Activated T-helper 1 cell treated with anti-CD3 and anti-CD28 coated beads, Interleukin-12 subunit alpha, Interleukin-12 subunit beta, Interleukin-2, Interleukin-4 antibody, amounts not matched to agents 30 ng/mL and 10 ng/mL and 1 ng/mL, durations not matched to agents 14 hours and 24 hours and 36 hours (primary cell): ENCODE measurements at regions not wholly inside any gene's neighbourhood (a gene's known extent, or its start where the extent isn't known, plus 50 kb on each side); places are given as distances from the start of the nearest gene placed in this dataset.

Experiments
- DNase-seq: peaks from one replicate; pipeline ENCODE4 v3.0.0; 2021; ENCODE audit warnings: low spot score
- H3K27ac Mint-ChIP-seq: one replicate; pipeline ENCODE4 v1.8.0; 2021; ENCODE audit warnings: mild to moderate bottlenecking, mixed read lengths
- H3K27me3 Mint-ChIP-seq: one replicate; pipeline ENCODE4 v1.8.0; 2022; ENCODE audit warnings: mild to moderate bottlenecking, moderate library complexity, mixed read lengths; ENCODE audit not compliant: insufficient read depth
- H3K36me3 Mint-ChIP-seq: one replicate; pipeline ENCODE4 v1.8.0; 2021; ENCODE audit warnings: low read depth, mixed read lengths
- H3K4me1 Mint-ChIP-seq: one replicate; pipeline ENCODE4 v1.8.0; 2021; ENCODE audit warnings: low read depth, mixed read lengths
- H3K4me3 Mint-ChIP-seq: one replicate; pipeline ENCODE4 v1.8.0; 2021; ENCODE audit warnings: mild to moderate bottlenecking, moderate library complexity, mixed read lengths
- H3K9me3 Mint-ChIP-seq: one replicate; pipeline ENCODE4 v1.8.0; 2021; ENCODE audit warnings: mixed read lengths
- intact Hi-C: fragments of 100-400 bp; cut with micrococcal nuclease; formaldehyde crosslinking; loops from one replicate; pipeline ENCODE4 v1.15.1; 2024

- intact Hi-C loops = no loop called here
- no peak overlapping the region for H3K4me3 Mint-ChIP-seq
- H3K9me3 Mint-ChIP-seq = peaks cover 4% of the 10 kb centered on the region
- no peaks in the 10 kb centered on the region for H3K36me3 Mint-ChIP-seq
- no peak for DNase-seq
- no peaks in the 10 kb centered on the region for H3K4me1 Mint-ChIP-seq
- H3K27ac Mint-ChIP-seq = no peak overlapping the region
- peaks cover 2% of the 10 kb centered on the region for H3K27me3 Mint-ChIP-seq
These were observed 733.9 kb upstream of the ARGLU1 start for GRCh38 chr13:107301724-107302374.

GRCh38 chr13:107299717-107300116 is 731.8 kb upstream of the ARGLU1 start:
- no peak overlapping the region for H3K27ac Mint-ChIP-seq
- H3K4me1 Mint-ChIP-seq = no peaks in the 10 kb centered on the region
- DNase-seq = no peak
- no peak overlapping the region for H3K4me3 Mint-ChIP-seq
- H3K9me3 Mint-ChIP-seq = peaks cover 5% of the 10 kb centered on the region
- no peaks in the 10 kb centered on the region for H3K36me3 Mint-ChIP-seq
- intact Hi-C loops = no loop called here
- peaks cover 2% of the 10 kb centered on the region for H3K27me3 Mint-ChIP-seq

GRCh38 chr13:107296804-107297203 is 728.9 kb upstream of the ARGLU1 start:
- no peak for DNase-seq
- no peaks in the 10 kb centered on the region for H3K36me3 Mint-ChIP-seq
- no peaks in the 10 kb centered on the region for H3K4me1 Mint-ChIP-seq
- no peak overlapping the region for H3K27ac Mint-ChIP-seq
- H3K4me3 Mint-ChIP-seq = no peak overlapping the region
- H3K27me3 Mint-ChIP-seq = peaks cover 2% of the 10 kb centered on the region
- peaks cover 6% of the 10 kb centered on the region for H3K9me3 Mint-ChIP-seq
- intact Hi-C loops = no loop called here

- Mint-ChIP-seq H3K4me3 (no peak overlapping the region), H3K9me3 (peaks cover 6% of the 10 kb centered on the region), H3K27ac (no peak overlapping the region), H3K27me3 (peaks cover 2% of the 10 kb centered on the region), H3K4me1 (no peaks in the 10 kb centered on the region), H3K36me3 (no peaks in the 10 kb centered on the region)
- no peak for DNase-seq
- intact Hi-C loops = no loop called here
These were observed 727.6 kb upstream of the ARGLU1 start for GRCh38 chr13:107295416-107296140.

- DNase-seq = no peak
- Mint-ChIP-seq H3K27ac (no peak overlapping the region), H3K36me3 (no peaks in the 10 kb centered on the region), H3K9me3 (peaks cover 6% of the 10 kb centered on the region), H3K4me1 (no peaks in the 10 kb centered on the region), H3K4me3 (no peak overlapping the region), H3K27me3 (peaks cover 1% of the 10 kb centered on the region)
- intact Hi-C loops = no loop called here
These were observed 726.0 kb upstream of the ARGLU1 start for GRCh38 chr13:107293924-107294323.

- Mint-ChIP-seq H3K4me1 (no peaks in the 10 kb centered on the region), H3K9me3 (peaks cover 6% of the 10 kb centered on the region), H3K27ac (no peak overlapping the region), H3K4me3 (no peak overlapping the region), H3K36me3 (no peaks in the 10 kb centered on the region), H3K27me3 (no peaks in the 10 kb centered on the region)
- DNase-seq = no peak
- intact Hi-C loops = no loop called here
These were observed 723.9 kb upstream of the ARGLU1 start for GRCh38 chr13:107291875-107292274.

GRCh38 chr13:107289540-107289939 is 721.6 kb upstream of the ARGLU1 start:
- H3K36me3 Mint-ChIP-seq = no peaks in the 10 kb centered on the region
- no peak overlapping the region for H3K4me3 Mint-ChIP-seq
- H3K4me1 Mint-ChIP-seq = no peaks in the 10 kb centered on the region
- H3K9me3 Mint-ChIP-seq = no peaks in the 10 kb centered on the region
- no peak for DNase-seq
- no peak overlapping the region for H3K27ac Mint-ChIP-seq
- intact Hi-C loops = no loop called here
- no peaks in the 10 kb centered on the region for H3K27me3 Mint-ChIP-seq

- Mint-ChIP-seq H3K9me3 (no peaks in the 10 kb centered on the region), H3K4me1 (no peaks in the 10 kb centered on the region), H3K27me3 (no peaks in the 10 kb centered on the region), H3K4me3 (no peak overlapping the region), H3K27ac (no peak overlapping the region), H3K36me3 (no peaks in the 10 kb centered on the region)
- DNase-seq = no peak
- intact Hi-C loops = no loop called here
These were observed 716.2 kb upstream of the ARGLU1 start for GRCh38 chr13:107284173-107284572.

GRCh38 chr13:107277911-107278310 is 710.0 kb upstream of the ARGLU1 start:
- H3K27ac Mint-ChIP-seq = no peak overlapping the region
- H3K4me3 Mint-ChIP-seq = no peak overlapping the region
- no peaks in the 10 kb centered on the region for H3K4me1 Mint-ChIP-seq
- no peaks in the 10 kb centered on the region for H3K27me3 Mint-ChIP-seq
- no peaks in the 10 kb centered on the region for H3K36me3 Mint-ChIP-seq
- no peaks in the 10 kb centered on the region for H3K9me3 Mint-ChIP-seq
- no peak for DNase-seq
- intact Hi-C loops = no loop called here

GRCh38 chr13:107276936-107277335 is 709.0 kb upstream of the ARGLU1 start:
- no peaks in the 10 kb centered on the region for H3K4me1 Mint-ChIP-seq
- H3K27ac Mint-ChIP-seq = no peak overlapping the region
- no peak for DNase-seq
- H3K4me3 Mint-ChIP-seq = no peak overlapping the region
- H3K9me3 Mint-ChIP-seq = no peaks in the 10 kb centered on the region
- no peaks in the 10 kb centered on the region for H3K27me3 Mint-ChIP-seq
- intact Hi-C loops = no loop called here
- no peaks in the 10 kb centered on the region for H3K36me3 Mint-ChIP-seq

GRCh38 chr13:107275945-107276614 is 708.1 kb upstream of the ARGLU1 start:
- Mint-ChIP-seq H3K27ac (no peak overlapping the region), H3K9me3 (no peaks in the 10 kb centered on the region), H3K36me3 (no peaks in the 10 kb centered on the region), H3K27me3 (no peaks in the 10 kb centered on the region), H3K4me1 (no peaks in the 10 kb centered on the region), H3K4me3 (no peak overlapping the region)
- intact Hi-C loops = no loop called here
- no peak for DNase-seq

- Mint-ChIP-seq H3K36me3 (no peaks in the 10 kb centered on the region), H3K4me3 (no peak overlapping the region), H3K9me3 (no peaks in the 10 kb centered on the region), H3K27ac (no peak overlapping the region), H3K27me3 (no peaks in the 10 kb centered on the region), H3K4me1 (no peaks in the 10 kb centered on the region)
- intact Hi-C loops = no loop called here
- DNase-seq = no peak
These were observed 707.4 kb upstream of the ARGLU1 start for GRCh38 chr13:107275312-107275711.

- DNase-seq = no peak
- H3K36me3 Mint-ChIP-seq = no peaks in the 10 kb centered on the region
- no peaks in the 10 kb centered on the region for H3K27me3 Mint-ChIP-seq
- H3K4me3 Mint-ChIP-seq = no peak overlapping the region
- intact Hi-C loops = no loop called here
- peaks cover 5% of the 10 kb centered on the region for H3K9me3 Mint-ChIP-seq
- H3K4me1 Mint-ChIP-seq = no peaks in the 10 kb centered on the region
- H3K27ac Mint-ChIP-seq = no peak overlapping the region
These were observed 703.3 kb upstream of the ARGLU1 start for GRCh38 chr13:107271227-107271626.
